CD14-positive monocyte (primary cell): ENCODE measurements at regions not wholly inside any gene's neighbourhood (a gene's known extent, or its start where the extent isn't known, plus 50 kb on each side); places are given as distances from the start of the nearest gene placed in this dataset.

ENCODE experiments used
- DNase-seq, 3 donors: peaks; one replicate each; pipeline ENCODE4 v3.0.0-alpha.2; 2011 to 2022
- H2AFZ ChIP-seq: 2 replicates; pipeline ENCODE4 v1.6.0; 2012; ENCODE audit warnings: mild to moderate bottlenecking, low read depth, low read length, inconsistent platforms; ENCODE audit not compliant: insufficient read depth, poor library complexity, severe bottlenecking
- H3K27ac ChIP-seq, 2 donors: 1 replicate in 1 of 2; 2 replicates in 1 of 2; pipeline ENCODE4 v1.5.1; 2012 to 2013; ENCODE audit warnings: low read length in 2 of 2, control low read depth in 1 of 2, inconsistent platforms in 1 of 2, low read depth in 1 of 2, mild to moderate bottlenecking in 1 of 2
- H3K27me3 ChIP-seq, 2 donors: one replicate each; pipeline versions ENCODE4 v1.6.0 to v1.6.1; 2011 to 2013; ENCODE audit warnings: low read length in 2 of 2; ENCODE audit not compliant: control insufficient read depth in 2 of 2, insufficient read depth in 2 of 2
- H3K36me3 ChIP-seq, 2 donors: replicated peaks in 1 of 2; 1 replicate in 1 of 2; 2 replicates in 1 of 2; pipeline versions ENCODE4 v1.5.1 to v1.6.1; 2012 to 2013; ENCODE audit warnings: low read length in 2 of 2, control low read depth in 1 of 2, inconsistent platforms in 1 of 2, mild to moderate bottlenecking in 1 of 2; ENCODE audit not compliant: insufficient read depth in 2 of 2, control insufficient read depth in 1 of 2
- H3K4me1 ChIP-seq, 2 donors: 1 replicate in 1 of 2; 2 replicates in 1 of 2; pipeline versions ENCODE4 v1.5.1 to v1.6.1; 2012 to 2013; ENCODE audit warnings: low read length in 2 of 2, control low read depth in 1 of 2, inconsistent platforms in 1 of 2, mild to moderate bottlenecking in 1 of 2, moderate library complexity in 1 of 2; ENCODE audit not compliant: insufficient read depth in 2 of 2, control insufficient read depth in 1 of 2
- H3K4me2 ChIP-seq: replicated peaks from 2 replicates; pipeline ENCODE3; 2012; ENCODE audit warnings: low read length, moderate library complexity, mild to moderate bottlenecking; ENCODE audit not compliant: poor library complexity, severe bottlenecking; ENCODE audit errors: extremely low read depth
- H3K4me3 ChIP-seq, 3 experiments: fragments of 200-600 bp in 1 of 3; sonication (generic) in 1 of 3; replicated peaks in 1 of 3; 1 replicate in 2 of 3; 2 replicates in 1 of 3; pipeline ENCODE4 v1.5.1; 2011 to 2013; ENCODE audit warnings: low read length in 3 of 3, mild to moderate bottlenecking in 3 of 3, control low read depth in 2 of 3, low read depth in 2 of 3, inconsistent platforms in 1 of 3, moderate library complexity in 1 of 3
- H3K79me2 ChIP-seq: 2 replicates; pipeline ENCODE4 v1.6.0; 2012; ENCODE audit warnings: mild to moderate bottlenecking, control low read depth, inconsistent platforms, low read length, moderate library complexity; ENCODE audit not compliant: insufficient read depth
- H3K9ac ChIP-seq: 2 replicates; pipeline ENCODE4 v1.6.0; 2017; ENCODE audit warnings: low read length, mild to moderate bottlenecking; ENCODE audit not compliant: insufficient read depth, poor library complexity, severe bottlenecking
- H3K9me3 ChIP-seq, 2 donors: replicated peaks in 1 of 2; 1 replicate in 1 of 2; 2 replicates in 1 of 2; pipeline versions ENCODE4 v1.5.1 to v1.6.1; 2012 to 2013; ENCODE audit warnings: low read length in 2 of 2, control low read depth in 1 of 2; ENCODE audit not compliant: control insufficient read depth in 1 of 2, insufficient read depth in 1 of 2
- H4K20me1 ChIP-seq: 2 replicates; pipeline ENCODE4 v1.6.0; 2012; ENCODE audit warnings: mild to moderate bottlenecking, low read length, control low read depth, moderate library complexity; ENCODE audit not compliant: insufficient read depth
- H3K27ac Mint-ChIP-seq, 7 donors: one replicate each; pipeline ENCODE4 v1.8.0; 2020; ENCODE audit warnings: mild to moderate bottlenecking in 7 of 7, mixed read lengths in 7 of 7, moderate library complexity in 6 of 7, inconsistent platforms in 2 of 7
- H3K27me3 Mint-ChIP-seq, 3 donors: one replicate each; pipeline ENCODE4 v1.8.0; 2021 to 2022; ENCODE audit warnings: low read depth in 3 of 3, mild to moderate bottlenecking in 3 of 3, mixed read lengths in 3 of 3, moderate library complexity in 3 of 3, inconsistent platforms in 1 of 3
- H3K36me3 Mint-ChIP-seq, 2 donors: one replicate each; pipeline ENCODE4 v1.8.0; 2020; ENCODE audit warnings: mixed read lengths in 2 of 2, inconsistent platforms in 1 of 2, mild to moderate bottlenecking in 1 of 2
- H3K4me1 Mint-ChIP-seq: one replicate; pipeline ENCODE4 v1.8.0; 2020; ENCODE audit warnings: mild to moderate bottlenecking, mixed read lengths
- H3K4me3 Mint-ChIP-seq, 2 donors: one replicate each; pipeline ENCODE4 v1.8.0; 2020; ENCODE audit warnings: mild to moderate bottlenecking in 2 of 2, mixed read lengths in 2 of 2, moderate library complexity in 1 of 2
- H3K9me3 Mint-ChIP-seq, 7 donors: one replicate each; pipeline ENCODE4 v1.8.0; 2020 to 2022; ENCODE audit warnings: mixed read lengths in 7 of 7, mild to moderate bottlenecking in 6 of 7, moderate library complexity in 6 of 7, inconsistent platforms in 2 of 7
- WGBS: methylation state at CpG from one replicate; pipeline ENCODE4 v1.1.5; 2013; ENCODE audit warnings: missing lambda C conversion rate; ENCODE audit not compliant: insufficient coverage; 5-methylcytosine and 5-hydroxymethylcytosine counted together
- intact Hi-C, 2 donors: fragments of 100-400 bp; cut with micrococcal nuclease; formaldehyde crosslinking; loops; one replicate each; pipeline versions ENCODE4 v1.15.0 to v1.15.1; 2023
- TF ChIP-seq, protein P1 (sequence below): fragments of 200-600 bp; IDR thresholded peaks from one replicate; pipeline ENCODE4 v1.8.0; 2022; ENCODE audit warnings: antibody characterized with exemption, mild to moderate bottlenecking

DNA sequence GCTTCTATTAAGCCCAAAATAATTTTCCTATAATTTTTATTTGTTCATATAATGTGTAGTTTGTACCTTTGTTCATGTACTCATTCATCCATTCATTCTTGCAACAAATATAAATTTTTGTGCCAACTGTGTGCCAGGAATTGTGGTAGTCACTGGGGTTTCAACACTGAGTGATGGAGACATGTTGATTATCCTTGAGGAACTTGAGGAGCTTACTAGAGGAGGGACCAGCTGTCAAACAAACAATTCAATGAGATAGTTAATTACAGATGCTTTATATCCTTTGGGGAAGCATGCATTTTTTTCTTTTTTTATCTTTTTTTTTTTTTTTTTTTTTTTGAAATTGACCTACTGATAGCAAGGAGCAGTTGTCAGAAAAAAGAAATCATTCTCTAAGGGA, 324.8 kb downstream of the GABRG2 start:
- H2AFZ ChIP-seq, result no peak overlapping the region
- peaks cover 0 to 8% (median 6%) of the 10 kb centered on the region in 7 donors for H3K9me3 Mint-ChIP-seq
- no peaks in the 10 kb centered on the region for H3K36me3 ChIP-seq
- TF ChIP-seq, protein P1, sequence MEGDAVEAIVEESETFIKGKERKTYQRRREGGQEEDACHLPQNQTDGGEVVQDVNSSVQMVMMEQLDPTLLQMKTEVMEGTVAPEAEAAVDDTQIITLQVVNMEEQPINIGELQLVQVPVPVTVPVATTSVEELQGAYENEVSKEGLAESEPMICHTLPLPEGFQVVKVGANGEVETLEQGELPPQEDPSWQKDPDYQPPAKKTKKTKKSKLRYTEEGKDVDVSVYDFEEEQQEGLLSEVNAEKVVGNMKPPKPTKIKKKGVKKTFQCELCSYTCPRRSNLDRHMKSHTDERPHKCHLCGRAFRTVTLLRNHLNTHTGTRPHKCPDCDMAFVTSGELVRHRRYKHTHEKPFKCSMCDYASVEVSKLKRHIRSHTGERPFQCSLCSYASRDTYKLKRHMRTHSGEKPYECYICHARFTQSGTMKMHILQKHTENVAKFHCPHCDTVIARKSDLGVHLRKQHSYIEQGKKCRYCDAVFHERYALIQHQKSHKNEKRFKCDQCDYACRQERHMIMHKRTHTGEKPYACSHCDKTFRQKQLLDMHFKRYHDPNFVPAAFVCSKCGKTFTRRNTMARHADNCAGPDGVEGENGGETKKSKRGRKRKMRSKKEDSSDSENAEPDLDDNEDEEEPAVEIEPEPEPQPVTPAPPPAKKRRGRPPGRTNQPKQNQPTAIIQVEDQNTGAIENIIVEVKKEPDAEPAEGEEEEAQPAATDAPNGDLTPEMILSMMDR, result no peak
- no peak overlapping the region for H3K9ac ChIP-seq
- no peaks in the 10 kb centered on the region for H3K4me1 Mint-ChIP-seq
- H3K4me2 ChIP-seq, result no peak overlapping the region
- no peak overlapping the region for H3K27ac ChIP-seq
- no peaks in the 10 kb centered on the region for H3K4me1 ChIP-seq
- no peak overlapping the region for H3K27ac Mint-ChIP-seq
- no peak overlapping the region for H3K4me3 ChIP-seq
- no peaks in the 10 kb centered on the region for H3K27me3 ChIP-seq
- no peak overlapping the region for H3K4me3 Mint-ChIP-seq
- H3K36me3 Mint-ChIP-seq, result no peaks in the 10 kb centered on the region
- peaks cover 7 to 14% of the 10 kb centered on the region in 2 donors for H3K9me3 ChIP-seq
- H3K27me3 Mint-ChIP-seq, result no peaks in the 10 kb centered on the region
- H3K79me2 ChIP-seq, result no peaks in the 10 kb centered on the region
- intact Hi-C loops, result no loop called here
- no peak for DNase-seq
- H4K20me1 ChIP-seq, result no peaks in the 10 kb centered on the region

DNA sequence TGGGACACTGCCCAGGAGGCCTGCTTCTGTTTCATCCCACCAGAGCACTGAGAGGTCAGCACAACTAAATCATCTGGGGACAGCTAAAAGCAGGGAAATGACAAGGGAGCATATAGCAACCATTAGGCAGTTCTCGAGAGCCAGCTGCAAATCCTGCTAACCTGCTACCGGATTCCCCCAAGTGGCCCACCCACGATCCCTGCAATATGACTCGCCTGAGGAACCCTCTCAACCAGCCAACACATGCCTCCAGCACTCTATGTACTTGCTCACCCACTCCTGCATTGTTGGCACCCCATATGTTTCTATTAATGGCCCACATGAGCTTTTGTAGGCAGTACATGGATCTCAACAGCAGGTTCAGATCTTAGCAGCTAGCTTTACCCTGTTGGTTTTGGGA, 326.0 kb downstream of the GABRG2 start:
- Mint-ChIP-seq H3K27ac (no peak overlapping the region), H3K27me3 (peaks cover 0 to 1% (median 0%) of the 10 kb centered on the region in 3 donors), H3K36me3 (no peaks in the 10 kb centered on the region), H3K4me3 (no peak overlapping the region), H3K4me1 (no peaks in the 10 kb centered on the region), H3K9me3 (peaks cover 0 to 8% (median 6%) of the 10 kb centered on the region in 7 donors)
- Histone ChIP-seq H3K4me1 (no peaks in the 10 kb centered on the region), H3K9ac (no peak overlapping the region), H3K79me2 (no peaks in the 10 kb centered on the region), H3K4me3 (no peak overlapping the region), H3K36me3 (no peaks in the 10 kb centered on the region), H2AFZ (no peak overlapping the region), H3K4me2 (no peak overlapping the region), H3K9me3 (peaks cover 7 to 14% of the 10 kb centered on the region in 2 donors), H3K27me3 (no peaks in the 10 kb centered on the region), H3K27ac (no peak overlapping the region), H4K20me1 (no peaks in the 10 kb centered on the region)
- TF ChIP-seq, protein P1, result no peak
- intact Hi-C loops, result no loop called here
- WGBS, result 87% methylated on average over 4 of the region's 4 CpGs
- no peak for DNase-seq
